ENCODE measurements at regions not wholly inside any gene's neighbourhood (a gene's known extent, or its start where the extent isn't known, plus 50 kb on each side); places are given as distances from the start of the nearest gene placed in this dataset.

GRCh38 chr4:181063212-181063611 lies 1180.0 kb upstream of the TENM3 start:
- peaks cover 16% of the 10 kb centered on the region for H3K27me3 ChIP-seq (replicated peaks; ENCODE audit: insufficient read depth, low read depth, low read length, poor library complexity)
- no peak overlapping the region for H3K4me3 ChIP-seq (ENCODE audit: low read depth, low read length, poor library complexity, severe bottlenecking)
- H3K4me1 ChIP-seq (ENCODE audit: insufficient read depth, low read length, poor library complexity, severe bottlenecking) = no peaks in the 10 kb centered on the region
- no peaks in the 10 kb centered on the region for H3K9me3 ChIP-seq (ENCODE audit: low read depth, low read length, poor library complexity, severe bottlenecking)
- TF ChIP-seq CTCF (conservative IDR thresholded peaks at IDR 0.05; ENCODE audit: low read depth, low read length) (no peak), EZH2 (IDR thresholded peaks at IDR 0.05; ENCODE audit: borderline replicate concordance, low read depth, low read length, poor library complexity, severe bottlenecking) (no peak)
- no peaks in the 10 kb centered on the region for H3K36me3 ChIP-seq (ENCODE audit: insufficient read depth, low read length, poor library complexity, severe bottlenecking)
- no peak for DNase-seq (ENCODE audit: low spot score)
- POLR2A ChIA-PET (ENCODE audit: low non-redundant PET) = no interaction called here
- intact Hi-C loops (cut with micrococcal nuclease; ENCODE audit: unreplicated experiment) = no loop called here
- CTCF ChIA-PET = no interaction called here
- no TSS peak for BruUV-seq (replicated peaks)
- no peak overlapping the region for H3K27ac ChIP-seq (ENCODE audit: low read depth, low read length, poor library complexity, severe bottlenecking)

- no peak overlapping the region for H3K4me3 ChIP-seq (ENCODE audit: low read depth, low read length, poor library complexity, severe bottlenecking)
- no peak for DNase-seq (ENCODE audit: low spot score)
- no peaks in the 10 kb centered on the region for H3K27me3 ChIP-seq (replicated peaks; ENCODE audit: insufficient read depth, low read depth, low read length, poor library complexity)
- CTCF ChIA-PET = no interaction called here
- no peaks in the 10 kb centered on the region for H3K4me1 ChIP-seq (ENCODE audit: insufficient read depth, low read length, poor library complexity, severe bottlenecking)
- no peak overlapping the region for H3K27ac ChIP-seq (ENCODE audit: low read depth, low read length, poor library complexity, severe bottlenecking)
- no peaks in the 10 kb centered on the region for H3K9me3 ChIP-seq (ENCODE audit: low read depth, low read length, poor library complexity, severe bottlenecking)
- no TSS peak for BruUV-seq (replicated peaks)
- intact Hi-C loops (cut with micrococcal nuclease; ENCODE audit: unreplicated experiment) = no loop called here
- POLR2A ChIA-PET (ENCODE audit: low non-redundant PET) = no interaction called here
- H3K36me3 ChIP-seq (ENCODE audit: insufficient read depth, low read length, poor library complexity, severe bottlenecking) = no peaks in the 10 kb centered on the region
- TF ChIP-seq CTCF (conservative IDR thresholded peaks at IDR 0.05; ENCODE audit: low read depth, low read length) = no peak
These were observed 1165.9 kb upstream of the TENM3 start for GRCh38 chr4:181077341-181077740.

GRCh38 chr4:181078196-181078595 lies 1165.0 kb upstream of the TENM3 start:
- BruUV-seq (replicated peaks) = no TSS peak
- Histone ChIP-seq H3K27me3 (replicated peaks; ENCODE audit: insufficient read depth, low read depth, low read length, poor library complexity) (no peaks in the 10 kb centered on the region), H3K36me3 (ENCODE audit: insufficient read depth, low read length, poor library complexity, severe bottlenecking) (no peaks in the 10 kb centered on the region), H3K4me1 (ENCODE audit: insufficient read depth, low read length, poor library complexity, severe bottlenecking) (no peaks in the 10 kb centered on the region), H3K9me3 (ENCODE audit: low read depth, low read length, poor library complexity, severe bottlenecking) (no peaks in the 10 kb centered on the region), H3K27ac (ENCODE audit: low read depth, low read length, poor library complexity, severe bottlenecking) (no peak overlapping the region), H3K4me3 (ENCODE audit: low read depth, low read length, poor library complexity, severe bottlenecking) (no peak overlapping the region)
- ChIA-PET CTCF (no interaction called here), POLR2A (ENCODE audit: low non-redundant PET) (no interaction called here)
- TF ChIP-seq EZH2 (IDR thresholded peaks at IDR 0.05; ENCODE audit: borderline replicate concordance, low read depth, low read length, poor library complexity, severe bottlenecking) (no peak), CTCF (conservative IDR thresholded peaks at IDR 0.05; ENCODE audit: low read depth, low read length) (no peak)
- no peak for DNase-seq (ENCODE audit: low spot score)
- intact Hi-C loops (cut with micrococcal nuclease; ENCODE audit: unreplicated experiment) = no loop called here
